Adrenal gland (tissue), 9 donors: ENCODE measurements at regions not wholly inside any gene's neighbourhood (a gene's known extent, or its start where the extent isn't known, plus 50 kb on each side); places are given as distances from the start of the nearest gene placed in this dataset.

Experiments
- DNase-seq, 7 donors: peaks; one replicate each; pipeline ENCODE4 v3.0.0-alpha.2; 2019 to 2020
- H3K27ac ChIP-seq, 5 donors: fragments of 200-600 bp; sonication (generic) in 4 of 5; 1 replicate in 3 of 5; 2 replicates in 2 of 5; pipeline versions ENCODE4 v1.5.1 to v1.8.0; 2016 to 2020; ENCODE audit warnings: mild to moderate bottlenecking in 1 of 5
- H3K27me3 ChIP-seq: fragments of 200-600 bp; 2 replicates; pipeline ENCODE4 v1.8.0; 2021
- H3K36me3 ChIP-seq, 2 donors: fragments of 200-600 bp; replicated peaks in 1 of 2; 1 replicate in 1 of 2; 2 replicates in 1 of 2; pipeline versions ENCODE4 v1.5.1 to v1.8.0; 2018 to 2022
- H3K4me1 ChIP-seq, 2 donors: fragments of 200-600 bp; replicated peaks in 1 of 2; 1 replicate in 1 of 2; 2 replicates in 1 of 2; pipeline versions ENCODE4 v1.5.1 to v1.8.0; 2018 to 2021
- H3K4me3 ChIP-seq, 4 donors: fragments of 200-600 bp; sonication (generic) in 3 of 4; one replicate each; pipeline ENCODE4 v1.5.1; 2016 to 2018
- H3K9me3 ChIP-seq, 3 donors: fragments of 200-600 bp; sonication (generic) in 1 of 3; replicated peaks in 1 of 3; 1 replicate in 2 of 3; 2 replicates in 1 of 3; pipeline versions ENCODE4 v1.5.1 to v1.8.0; 2016 to 2021
- POLR2A ChIP-seq, 2 donors: fragments of 450-650 bp; IDR thresholded peaks; one replicate each; pipeline ENCODE4 v1.6.1; 2017; ENCODE audit warnings: antibody characterized with exemption in 2 of 2, mild to moderate bottlenecking in 2 of 2, moderate library complexity in 1 of 2
- WGBS, 4 donors: extraction: QIAGEN DNeasy Blood & Tissue Kit in 2 of 4; methylation state at CpG; one replicate each; pipeline versions ENCODE4 v1.1.5 to v1.1.7; 2013 to 2017; 5-methylcytosine and 5-hydroxymethylcytosine counted together
- intact Hi-C, 2 donors: fragments of 100-400 bp; cut with DNase I; formaldehyde crosslinking; loops; one replicate each; pipeline versions ENCODE4 v1.14.1 to v1.15.0; 2022 to 2023
- TF ChIP-seq, protein P1 (sequence below), 6 experiments: fragments of 450-650 bp in 4 of 6; fragments of 200-600 bp in 2 of 6; sonication (generic) in 1 of 6; IDR thresholded peaks; 1 replicate in 5 of 6; 2 replicates in 1 of 6; pipeline versions ENCODE4 v1.5.1 to v1.8.0; 2016 to 2021; ENCODE audit warnings: antibody characterized with exemption in 6 of 6, mild to moderate bottlenecking in 2 of 6, moderate library complexity in 1 of 6
- donor health status: healthy with polysubstance abuse.
- donor health status: Bipolar disorder and iron deficiency.
- donor health status: DM: yes; HTN: yes; CAD: no.
- donor health status: DM: no; HTN: no; CAD: no.
- donor health status: DM: no; HTN: no; CAD: no.

DNA sequence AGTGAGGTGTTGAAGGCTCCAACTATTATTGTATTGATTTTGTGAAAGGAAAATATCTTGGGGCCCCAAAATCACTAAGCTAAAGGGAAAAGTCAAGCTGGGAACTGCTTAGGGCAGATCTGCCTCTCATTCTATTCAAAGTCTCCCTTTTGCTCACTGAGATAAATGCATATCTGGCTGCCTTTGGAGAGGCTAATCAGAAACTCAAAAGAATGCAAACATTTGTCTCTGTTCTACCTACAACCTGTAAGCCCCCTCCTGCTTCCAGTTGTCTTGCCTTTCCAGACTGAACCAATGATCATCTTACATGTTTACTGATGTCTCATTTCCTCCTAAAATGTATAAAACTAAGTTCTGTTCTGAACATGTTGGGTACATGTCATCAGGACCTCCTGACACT, 125.9 kb downstream of the HTR1B start:
- Histone ChIP-seq H3K27me3 (no peaks in the 10 kb centered on the region), H3K4me1 (peaks cover 15 to 32% of the 10 kb centered on the region in 2 donors), H3K9me3 (peaks cover 0 to 5% (median 0%) of the 10 kb centered on the region in 3 donors), H3K36me3 (no peaks in the 10 kb centered on the region), H3K27ac (no peak overlapping the region), H3K4me3 (no peak overlapping the region)
- DNase-seq = no peak
- TF ChIP-seq, protein P1, sequence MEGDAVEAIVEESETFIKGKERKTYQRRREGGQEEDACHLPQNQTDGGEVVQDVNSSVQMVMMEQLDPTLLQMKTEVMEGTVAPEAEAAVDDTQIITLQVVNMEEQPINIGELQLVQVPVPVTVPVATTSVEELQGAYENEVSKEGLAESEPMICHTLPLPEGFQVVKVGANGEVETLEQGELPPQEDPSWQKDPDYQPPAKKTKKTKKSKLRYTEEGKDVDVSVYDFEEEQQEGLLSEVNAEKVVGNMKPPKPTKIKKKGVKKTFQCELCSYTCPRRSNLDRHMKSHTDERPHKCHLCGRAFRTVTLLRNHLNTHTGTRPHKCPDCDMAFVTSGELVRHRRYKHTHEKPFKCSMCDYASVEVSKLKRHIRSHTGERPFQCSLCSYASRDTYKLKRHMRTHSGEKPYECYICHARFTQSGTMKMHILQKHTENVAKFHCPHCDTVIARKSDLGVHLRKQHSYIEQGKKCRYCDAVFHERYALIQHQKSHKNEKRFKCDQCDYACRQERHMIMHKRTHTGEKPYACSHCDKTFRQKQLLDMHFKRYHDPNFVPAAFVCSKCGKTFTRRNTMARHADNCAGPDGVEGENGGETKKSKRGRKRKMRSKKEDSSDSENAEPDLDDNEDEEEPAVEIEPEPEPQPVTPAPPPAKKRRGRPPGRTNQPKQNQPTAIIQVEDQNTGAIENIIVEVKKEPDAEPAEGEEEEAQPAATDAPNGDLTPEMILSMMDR (IDR thresholded peaks at IDR 0.05) = no peak
- no peak for TF ChIP-seq POLR2A (IDR thresholded peaks at IDR 0.05)
- intact Hi-C loops = no loop called here

- peaks cover 0 to 5% (median 0%) of the 10 kb centered on the region in 3 donors for H3K9me3 ChIP-seq
- H3K4me3 ChIP-seq = no peak overlapping the region
- H3K4me1 ChIP-seq = no peaks in the 10 kb centered on the region
- intact Hi-C loops = no loop called here
- no peaks in the 10 kb centered on the region for H3K27me3 ChIP-seq
- no peak overlapping the region for H3K27ac ChIP-seq
- 90 to 100% (median 92%) methylated on average over 2 to 3 of the region's 3 CpGs for WGBS, 4 donors
- no peak for TF ChIP-seq POLR2A (IDR thresholded peaks at IDR 0.05)
- no peaks in the 10 kb centered on the region for H3K36me3 ChIP-seq
- no peak for DNase-seq
Measured at GRCh38 chr6:77334093-77334492, 129.2 kb downstream of the HTR1B start.

GRCh38 chr6:77332915-77333623, 130.2 kb downstream of the HTR1B start:
- Histone ChIP-seq H3K27ac (no peak overlapping the region), H3K4me1 (no peaks in the 10 kb centered on the region), H3K4me3 (no peak overlapping the region), H3K36me3 (no peaks in the 10 kb centered on the region), H3K9me3 (peaks cover 0 to 5% (median 0%) of the 10 kb centered on the region in 3 donors), H3K27me3 (no peaks in the 10 kb centered on the region)
- DNase-seq = no peak
- intact Hi-C loops = no loop called here
- 92 to 97% (median 94%) methylated on average over 8 to 15 of the region's 15 CpGs for WGBS, 4 donors
- no peak for TF ChIP-seq POLR2A (IDR thresholded peaks at IDR 0.05)
- TF ChIP-seq, protein P1 (IDR thresholded peaks at IDR 0.05) = no peak

DNA sequence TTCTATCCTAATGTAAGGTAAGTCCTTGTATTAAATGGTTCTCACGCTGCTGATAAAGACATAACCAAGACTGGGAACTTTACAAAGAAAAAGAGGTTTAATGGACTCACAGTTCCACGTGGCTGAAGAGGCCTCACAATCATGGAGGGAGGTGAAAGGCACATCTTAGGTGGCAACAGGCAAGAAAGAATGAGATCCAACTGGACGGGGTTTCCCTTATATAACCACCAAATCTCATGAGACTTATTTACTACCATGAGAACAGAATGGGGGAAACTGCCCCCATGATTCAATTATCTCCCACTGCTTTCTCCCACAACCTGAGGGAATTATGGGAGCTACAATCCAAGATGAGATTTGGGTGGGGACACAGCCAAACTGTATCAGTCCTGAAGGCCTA, 136.6 kb downstream of the HTR1B start:
- no peak overlapping the region for H3K27ac ChIP-seq
- no peak for DNase-seq
- no peaks in the 10 kb centered on the region for H3K9me3 ChIP-seq
- no peaks in the 10 kb centered on the region for H3K36me3 ChIP-seq
- WGBS, 4 donors = 82 to 97% (median 95%) methylated on average over 3 of the region's 3 CpGs
- no peaks in the 10 kb centered on the region for H3K27me3 ChIP-seq
- TF ChIP-seq, protein P1 (IDR thresholded peaks at IDR 0.05) = no peak
- no peak for TF ChIP-seq POLR2A (IDR thresholded peaks at IDR 0.05)
- intact Hi-C loops = no loop called here
- no peaks in the 10 kb centered on the region for H3K4me1 ChIP-seq
- no peak overlapping the region for H3K4me3 ChIP-seq

DNA sequence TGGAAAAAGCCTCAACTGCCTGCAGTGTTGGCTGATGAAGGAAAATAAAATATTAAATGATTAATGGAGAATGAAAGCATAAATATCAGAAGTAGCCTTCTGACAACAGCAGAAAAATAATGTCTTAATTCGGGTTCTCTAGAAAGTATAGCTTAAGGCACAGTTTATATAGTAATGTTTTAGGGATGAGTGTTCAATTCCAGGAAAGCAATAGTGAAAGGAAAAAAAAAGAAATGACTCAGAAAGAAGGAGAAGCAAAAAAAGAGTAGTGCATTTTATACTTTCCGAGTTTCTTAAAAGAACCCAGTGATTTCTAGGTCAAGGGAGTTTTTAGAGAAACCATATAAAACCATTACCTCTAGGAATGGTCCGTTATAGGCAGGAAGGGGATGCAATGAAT, 137.3 kb downstream of the HTR1B start:
- TF ChIP-seq, protein P1 (IDR thresholded peaks at IDR 0.05) = no peak
- no peak for TF ChIP-seq POLR2A (IDR thresholded peaks at IDR 0.05)
- DNase-seq = no peak
- H3K36me3 ChIP-seq = no peaks in the 10 kb centered on the region
- WGBS, 4 donors = 51 to 71% (median 55%) methylated on average over 3 of the region's 3 CpGs
- no peaks in the 10 kb centered on the region for H3K9me3 ChIP-seq
- no peak overlapping the region for H3K27ac ChIP-seq
- no peaks in the 10 kb centered on the region for H3K4me1 ChIP-seq
- no peaks in the 10 kb centered on the region for H3K27me3 ChIP-seq
- intact Hi-C loops = no loop called here
- H3K4me3 ChIP-seq = no peak overlapping the region
